Stimulated activated CD4-positive, alpha-beta T cell treated with anti-CD3 and anti-CD28 coated beads, Interleukin-15, amount 100 ng/mL, for 24 hours (primary cell): ENCODE measurements at regions not wholly inside any gene's neighbourhood (a gene's known extent, or its start where the extent isn't known, plus 50 kb on each side); places are given as distances from the start of the nearest gene placed in this dataset.
A peak's percentile ranks its signal among the peaks of the same experiment; 100 is the strongest.
"Not testable (repeated sequence)": the region's sequence is repeated elsewhere in the genome, so short reads cannot be mapped to it uniquely, and the experiment has no call there.

Source experiments
- DNase-seq: peaks from one replicate; pipeline ENCODE4 v3.0.0-alpha.2; 2020

GRCh38 chr22:12279512-12280474 is 3248.2 kb upstream of the OR11H1 start:
- not testable (repeated sequence) for DNase-seq

- not testable (repeated sequence) for DNase-seq
Measured at GRCh38 chr22:12284690-12285089, 3243.3 kb upstream of the OR11H1 start.

- DNase-seq: peak; percentile 2
Measured at GRCh38 chr22:12297351-12297750, 3230.6 kb upstream of the OR11H1 start.
